Right lobe of liver (tissue), 6 donors: ENCODE measurements at regions not wholly inside any gene's neighbourhood (a gene's known extent, or its start where the extent isn't known, plus 50 kb on each side); places are given as distances from the start of the nearest gene placed in this dataset.
"Not testable (repeated sequence)": the region's sequence is repeated elsewhere in the genome, so short reads cannot be mapped to it uniquely, and the experiment has no call there.

Experiments used
- ATAC-seq, 4 donors: fragments of 200-7000 bp; cut with Tn5 transposase; one replicate each; pipeline ENCODE4 v1.9.1; 2020; ENCODE audit warnings: mild to moderate bottlenecking in 4 of 4, moderate library complexity in 4 of 4
- DNase-seq, 3 donors: peaks; one replicate each; pipeline ENCODE4 v3.0.0-alpha.2; 2020
- H3K27ac ChIP-seq, 3 donors: fragments of 200-600 bp; one replicate each; pipeline ENCODE4 v1.8.0; 2022
- H3K27me3 ChIP-seq, 2 donors: fragments of 200-600 bp; one replicate each; pipeline ENCODE4 v1.8.0; 2022
- H3K36me3 ChIP-seq, 4 donors: fragments of 200-600 bp; sonication (generic) in 1 of 4; one replicate each; pipeline versions ENCODE4 v1.5.1 to v1.8.0; 2017 to 2022; ENCODE audit warnings: control low read depth in 1 of 4
- H3K4me1 ChIP-seq, 4 donors: fragments of 200-600 bp; sonication (generic) in 1 of 4; one replicate each; pipeline versions ENCODE4 v1.5.1 to v1.8.0; 2017 to 2022; ENCODE audit warnings: control low read depth in 1 of 4
- H3K4me3 ChIP-seq, 3 donors: fragments of 200-600 bp; one replicate each; pipeline ENCODE4 v1.8.0; 2022
- H3K9me3 ChIP-seq, 4 donors: fragments of 200-600 bp; sonication (generic) in 1 of 4; one replicate each; pipeline versions ENCODE4 v1.5.1 to v1.8.0; 2017 to 2022; ENCODE audit warnings: control low read depth in 1 of 4
- CTCF ChIP-seq, 4 donors: fragments of 200-600 bp in 3 of 4; fragments of 450-650 bp in 1 of 4; IDR thresholded peaks; one replicate each; pipeline versions ENCODE4 v1.5.1 to v1.8.0; 2016 to 2022; ENCODE audit warnings: antibody characterized with exemption in 4 of 4, mild to moderate bottlenecking in 2 of 4
- POLR2A ChIP-seq: fragments of 450-650 bp; IDR thresholded peaks from one replicate; pipeline ENCODE4 v1.6.1; 2017; ENCODE audit warnings: antibody characterized with exemption, mild to moderate bottlenecking
- WGBS: methylation state at CpG from one replicate; pipeline ENCODE4 v1.1.6; 2018; ENCODE audit warnings: low coverage, low lambda C conversion rate; ENCODE audit not compliant: insufficient coverage; ENCODE audit errors: missing lambda C conversion rate; 5-methylcytosine and 5-hydroxymethylcytosine counted together
- intact Hi-C, 2 donors: fragments of 100-400 bp; cut with DNase I; formaldehyde crosslinking; loops; one replicate each; pipeline versions ENCODE4 v1.11.2 to v1.14.1; 2022
- donor health status: DM: no; HTN: yes; CAD: no.
- donor health status: DM: no; HTN: no; CAD: no.
- donor health status: DM: no; HTN: no; CAD: no.
- donor health status: DM: no; HTN: yes; CAD: no.
- donor health status: DM: no; HTN: yes; CAD: no.

GRCh38 chr19:34084396-34085145, 87.7 kb upstream of the LSM14A start:
- H3K36me3 ChIP-seq, result no peaks in the 10 kb centered on the region
- DNase-seq, result no peak
- H3K9me3 ChIP-seq, result no peaks in the 10 kb centered on the region
- 40% methylated on average over 3 of the region's 3 CpGs for WGBS
- H3K27me3 ChIP-seq, result no peaks in the 10 kb centered on the region
- H3K27ac ChIP-seq, result no peak overlapping the region
- intact Hi-C loops, result no loop called here
- no peaks in the 10 kb centered on the region for H3K4me1 ChIP-seq
- TF ChIP-seq POLR2A (no peak), CTCF (IDR thresholded peaks at IDR 0.05) (no peak)
- H3K4me3 ChIP-seq, result no peak overlapping the region
- ATAC-seq, result no peak

GRCh38 chr19:34085336-34085735, 87.0 kb upstream of the LSM14A start:
- no peak overlapping the region for H3K4me3 ChIP-seq
- no peak overlapping the region for H3K27ac ChIP-seq
- no peaks in the 10 kb centered on the region for H3K36me3 ChIP-seq
- H3K27me3 ChIP-seq, result no peaks in the 10 kb centered on the region
- intact Hi-C loops, result no loop called here
- ATAC-seq (no peak), DNase-seq (no peak)
- WGBS, result 50% methylated on average over 1 of the region's 3 CpGs
- H3K9me3 ChIP-seq, result no peaks in the 10 kb centered on the region
- TF ChIP-seq POLR2A, result no peak
- H3K4me1 ChIP-seq, result no peaks in the 10 kb centered on the region

DNA sequence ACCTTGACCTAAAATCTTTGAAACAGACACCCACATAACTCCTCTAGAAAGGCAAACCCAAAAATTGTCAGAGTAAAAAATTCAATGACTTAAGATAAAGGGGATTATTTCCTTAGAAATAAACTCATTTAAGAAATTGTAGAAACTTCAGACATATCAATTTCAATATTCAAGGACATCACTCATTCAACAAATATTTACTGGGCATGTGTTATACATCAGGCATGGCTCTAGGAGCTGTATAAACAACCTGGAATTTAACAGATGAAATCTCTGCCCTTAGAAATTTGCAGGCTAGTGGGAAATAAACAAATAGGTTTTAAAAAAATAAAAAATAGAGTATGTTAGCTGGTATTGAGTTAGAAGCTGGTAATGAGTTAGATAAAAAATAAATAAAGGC, 84.0 kb upstream of the LSM14A start:
- intact Hi-C loops, result no loop called here
- no peak for TF ChIP-seq POLR2A
- no peak for TF ChIP-seq CTCF (IDR thresholded peaks at IDR 0.05)
- H3K36me3 ChIP-seq, result no peaks in the 10 kb centered on the region

GRCh38 chr19:34089566-34089965, 82.7 kb upstream of the LSM14A start:
- ATAC-seq, result no peak
- intact Hi-C loops, result no loop called here
- H3K4me3 ChIP-seq, result no peak overlapping the region
- TF ChIP-seq CTCF (IDR thresholded peaks at IDR 0.05) (no peak), POLR2A (no peak)
- no peaks in the 10 kb centered on the region for H3K27me3 ChIP-seq
- H3K4me1 ChIP-seq, result no peaks in the 10 kb centered on the region
- no peaks in the 10 kb centered on the region for H3K9me3 ChIP-seq
- H3K36me3 ChIP-seq, result no peaks in the 10 kb centered on the region
- no peak for DNase-seq
- 54% methylated on average over 5 of the region's 5 CpGs for WGBS
- H3K27ac ChIP-seq, result no peak overlapping the region

More for the DNA sequence above, 84.0 kb upstream of the LSM14A start:
- DNase-seq (no peak), ATAC-seq (no peak)
- H3K27ac ChIP-seq, result no peak overlapping the region
- no peaks in the 10 kb centered on the region for H3K9me3 ChIP-seq
- H3K27me3 ChIP-seq, result no peaks in the 10 kb centered on the region
- no peaks in the 10 kb centered on the region for H3K4me1 ChIP-seq
- no peak overlapping the region for H3K4me3 ChIP-seq

DNA sequence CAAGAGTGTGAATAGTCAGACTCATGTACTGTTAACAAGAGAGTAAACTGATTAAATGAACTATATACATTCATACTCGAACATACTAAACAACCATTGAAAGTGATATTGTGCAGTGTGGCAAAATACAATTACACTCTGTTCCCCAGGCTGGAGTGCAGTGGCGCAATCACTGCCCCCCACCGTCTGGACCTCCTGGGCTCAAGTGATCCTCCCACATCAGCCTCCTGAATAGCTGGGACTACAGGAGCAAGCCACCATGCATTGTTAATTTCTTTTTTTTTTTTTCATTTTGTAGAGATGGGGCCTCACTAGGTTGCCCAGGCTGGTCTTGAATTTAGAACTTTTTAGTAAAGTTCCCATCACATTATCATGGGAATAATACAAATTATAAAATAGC, 77.3 kb upstream of the LSM14A start:
- intact Hi-C loops, result loop anchor here (5.0 to 10.0 kb wide), 2 partner anchors 318 to 320 kb away; no protein-coding TSS in a partner anchor

DNA sequence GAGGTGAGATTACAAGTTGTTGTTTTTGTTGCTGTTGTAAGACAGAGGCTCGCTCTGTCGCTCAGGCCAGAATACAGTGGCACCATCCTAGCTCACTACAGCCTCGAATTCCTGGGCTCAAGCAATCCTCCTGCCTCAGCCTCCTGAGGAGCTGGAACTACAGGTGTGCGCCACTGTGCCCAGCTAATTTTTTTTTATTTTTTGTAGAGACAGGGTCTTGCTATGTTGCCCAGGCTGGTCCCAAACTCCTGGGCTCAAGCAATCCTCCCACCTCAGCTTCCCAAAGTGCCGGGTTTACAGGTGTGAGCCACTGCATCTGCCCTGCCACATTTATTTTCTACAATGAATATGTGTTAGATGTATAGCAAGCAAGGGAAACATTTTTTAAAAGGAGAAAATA, 76.9 kb upstream of the LSM14A start:
- H3K4me1 ChIP-seq, H3K27ac ChIP-seq, H3K9me3 ChIP-seq, H3K4me3 ChIP-seq, H3K36me3 ChIP-seq, ATAC-seq, DNase-seq, H3K27me3 ChIP-seq: not testable (repeated sequence)
- intact Hi-C loops, result loop anchor here (5.0 to 10.0 kb wide), 2 partner anchors 318 to 321 kb away; no protein-coding TSS in a partner anchor
- WGBS, result 82% methylated on average over 5 of the region's 5 CpGs

More for the DNA sequence above, 77.3 kb upstream of the LSM14A start:
- TF ChIP-seq POLR2A (no peak), CTCF (IDR thresholded peaks at IDR 0.05) (no peak)
- no peaks in the 10 kb centered on the region for H3K27me3 ChIP-seq
- no peak for DNase-seq
- no peaks in the 10 kb centered on the region for H3K36me3 ChIP-seq
- ATAC-seq, result no peak
- no peak overlapping the region for H3K27ac ChIP-seq
- WGBS, result 56% methylated on average over 3 of the region's 3 CpGs
- no peaks in the 10 kb centered on the region for H3K4me1 ChIP-seq
- no peak overlapping the region for H3K4me3 ChIP-seq
- no peaks in the 10 kb centered on the region for H3K9me3 ChIP-seq
